ENCODE measurements at regions not wholly inside any gene's neighbourhood (a gene's known extent, or its start where the extent isn't known, plus 50 kb on each side); places are given as distances from the start of the nearest gene placed in this dataset.
"Not testable (repeated sequence)": the region's sequence is repeated elsewhere in the genome, so short reads cannot be mapped to it uniquely, and the experiment has no call there.

GRCh38 chr1:197994907-197995407 lies 77.8 kb downstream of the LHX9 start:
- CTCF ChIA-PET: no interaction called here
- ATAC-seq (no peak), DNase-seq (ENCODE audit: low read depth, low spot score) (no peak)
- no peak overlapping the region for H3K9ac ChIP-seq (ENCODE audit: low read length)
- BruUV-seq (replicated peaks): no TSS peak
- RAD21 ChIA-PET (ENCODE audit: low non-redundant PET in 1 of 2, low total read pairs in 2 of 2, uncharacterized antibody in 2 of 2, unreplicated experiment in 2 of 2): no interaction called here
- no peak overlapping the region for H3K4me2 ChIP-seq (ENCODE audit: low read length)
- H3K9me2 ChIP-seq (ENCODE audit: insufficient read depth): no peaks in the 10 kb centered on the region
- TF ChIP-seq EGR1 (IDR thresholded peaks at IDR 0.05; ENCODE audit: low read depth) (no peak), SIN3A (IDR thresholded peaks at IDR 0.05; ENCODE audit: low read depth) (no peak), RAD21 (IDR thresholded peaks at IDR 0.05; ENCODE audit: low read depth) (no peak), FOSL1 (IDR thresholded peaks at IDR 0.05; ENCODE audit: low read depth) (no peak), ELF1 (IDR thresholded peaks at IDR 0.05; ENCODE audit: borderline replicate concordance, low read depth) (no peak)
- H3K36me3 ChIP-seq (ENCODE audit: control insufficient read depth in 1 of 2, insufficient read depth in 2 of 2, low read length in 2 of 2): no peaks in the 10 kb centered on the region
- H3K27ac ChIP-seq (ENCODE audit: low read depth, low read length): no peak overlapping the region
- no peaks in the 10 kb centered on the region for H4K20me1 ChIP-seq (ENCODE audit: insufficient read depth)
- no peak overlapping the region for H3K4me3 ChIP-seq (replicated peaks in 1 of 2; ENCODE audit: low read depth in 1 of 2, low read length in 2 of 2)
- no peaks in the 10 kb centered on the region for H3K4me1 ChIP-seq (ENCODE audit: control insufficient read depth in 1 of 2, insufficient read depth in 2 of 2, low read length in 2 of 2)
- no peaks in the 10 kb centered on the region for H3K9me3 ChIP-seq (ENCODE audit: control insufficient read depth in 1 of 2, insufficient read depth in 1 of 2, low read depth in 1 of 2, low read length in 2 of 2)
- no peaks in the 10 kb centered on the region for H3K79me2 ChIP-seq (ENCODE audit: insufficient read depth, low read length)
- POLR2A ChIA-PET: no interaction called here
- intact Hi-C loops (cut with micrococcal nuclease): no loop called here
- H3K27me3 ChIP-seq (ENCODE audit: insufficient read depth, low read length): no peaks in the 10 kb centered on the region
- H2AFZ ChIP-seq (ENCODE audit: low read depth, low read length, poor library complexity, severe bottlenecking): no peak overlapping the region

- ChIA-PET RAD21 (ENCODE audit: low non-redundant PET in 1 of 2, low total read pairs in 2 of 2, uncharacterized antibody in 2 of 2, unreplicated experiment in 2 of 2) (no interaction called here), POLR2A (no interaction called here), CTCF (no interaction called here)
- ATAC-seq (no peak), DNase-seq (ENCODE audit: low read depth, low spot score) (no peak)
- intact Hi-C loops (cut with micrococcal nuclease): no loop called here
- Histone ChIP-seq H3K9me3 (ENCODE audit: control insufficient read depth in 1 of 2, insufficient read depth in 1 of 2, low read depth in 1 of 2, low read length in 2 of 2) (no peaks in the 10 kb centered on the region), H3K9ac (ENCODE audit: low read length) (no peak overlapping the region), H3K36me3 (ENCODE audit: control insufficient read depth in 1 of 2, insufficient read depth in 2 of 2, low read length in 2 of 2) (no peaks in the 10 kb centered on the region), H3K27ac (ENCODE audit: low read depth, low read length) (no peak overlapping the region), H3K27me3 (ENCODE audit: insufficient read depth, low read length) (no peaks in the 10 kb centered on the region), H2AFZ (ENCODE audit: low read depth, low read length, poor library complexity, severe bottlenecking) (no peak overlapping the region), H3K4me1 (ENCODE audit: control insufficient read depth in 1 of 2, insufficient read depth in 2 of 2, low read length in 2 of 2) (no peaks in the 10 kb centered on the region), H4K20me1 (ENCODE audit: insufficient read depth) (no peaks in the 10 kb centered on the region), H3K9me2 (ENCODE audit: insufficient read depth) (no peaks in the 10 kb centered on the region), H3K4me3 (replicated peaks in 1 of 2; ENCODE audit: low read depth in 1 of 2, low read length in 2 of 2) (no peak overlapping the region), H3K79me2 (ENCODE audit: insufficient read depth, low read length) (no peaks in the 10 kb centered on the region), H3K4me2 (ENCODE audit: low read length) (no peak overlapping the region)
- TF ChIP-seq POLR2A (IDR thresholded peaks at IDR 0.05; ENCODE audit: borderline replicate concordance, extremely low read depth, insufficient read depth, insufficient read length): no peak
- TF ChIP-seq FOSL1 (IDR thresholded peaks at IDR 0.05; ENCODE audit: low read depth): no peak
- TF ChIP-seq JUND (IDR thresholded peaks at IDR 0.05): no peak
- TF ChIP-seq ZFX (IDR thresholded peaks at IDR 0.05): no peak
- TF ChIP-seq SRF (IDR thresholded peaks at IDR 0.05; ENCODE audit: low read depth): no peak
- TF ChIP-seq EGR1 (IDR thresholded peaks at IDR 0.05; ENCODE audit: low read depth): no peak
- TF ChIP-seq CBX3 (IDR thresholded peaks at IDR 0.05; ENCODE audit: low read depth): no peak
- no peak for TF ChIP-seq TCF7L2 (IDR thresholded peaks at IDR 0.05; ENCODE audit: borderline replicate concordance, extremely low read depth, insufficient read depth, insufficient read length)
- TF ChIP-seq, protein P1, sequence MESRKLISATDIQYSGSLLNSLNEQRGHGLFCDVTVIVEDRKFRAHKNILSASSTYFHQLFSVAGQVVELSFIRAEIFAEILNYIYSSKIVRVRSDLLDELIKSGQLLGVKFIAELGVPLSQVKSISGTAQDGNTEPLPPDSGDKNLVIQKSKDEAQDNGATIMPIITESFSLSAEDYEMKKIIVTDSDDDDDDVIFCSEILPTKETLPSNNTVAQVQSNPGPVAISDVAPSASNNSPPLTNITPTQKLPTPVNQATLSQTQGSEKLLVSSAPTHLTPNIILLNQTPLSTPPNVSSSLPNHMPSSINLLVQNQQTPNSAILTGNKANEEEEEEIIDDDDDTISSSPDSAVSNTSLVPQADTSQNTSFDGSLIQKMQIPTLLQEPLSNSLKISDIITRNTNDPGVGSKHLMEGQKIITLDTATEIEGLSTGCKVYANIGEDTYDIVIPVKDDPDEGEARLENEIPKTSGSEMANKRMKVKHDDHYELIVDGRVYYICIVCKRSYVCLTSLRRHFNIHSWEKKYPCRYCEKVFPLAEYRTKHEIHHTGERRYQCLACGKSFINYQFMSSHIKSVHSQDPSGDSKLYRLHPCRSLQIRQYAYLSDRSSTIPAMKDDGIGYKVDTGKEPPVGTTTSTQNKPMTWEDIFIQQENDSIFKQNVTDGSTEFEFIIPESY (IDR thresholded peaks at IDR 0.05; ENCODE audit: extremely low read depth, insufficient replicate concordance, low read length): no peak
- no TSS peak for BruUV-seq (replicated peaks)
Measured at GRCh38 chr1:197995408-197996258, 78.5 kb downstream of the LHX9 start.

DNA sequence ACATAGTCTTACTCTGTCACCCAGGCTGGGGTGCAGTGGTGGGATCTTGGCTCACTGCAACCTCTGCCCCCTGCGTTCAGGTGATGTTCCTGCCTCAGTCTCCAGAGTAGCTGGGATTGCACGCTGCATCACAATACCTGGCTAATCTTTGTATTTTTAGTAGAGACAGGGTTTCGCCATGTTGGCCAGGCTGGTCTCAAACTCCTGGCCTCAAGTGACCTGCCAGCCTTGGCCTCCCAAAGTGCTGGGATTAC lies 79.0 kb downstream of the LHX9 start:
- H3K4me2 ChIP-seq (ENCODE audit: low read length); H3K79me2 ChIP-seq (ENCODE audit: insufficient read depth, low read length); H3K27ac ChIP-seq (ENCODE audit: low read depth, low read length); POLR2A ChIA-PET; H3K4me3 ChIP-seq (replicated peaks in 1 of 2; ENCODE audit: low read depth in 1 of 2, low read length in 2 of 2); H2AFZ ChIP-seq (ENCODE audit: low read depth, low read length, poor library complexity, severe bottlenecking); H3K9ac ChIP-seq (ENCODE audit: low read length); H3K9me2 ChIP-seq (ENCODE audit: insufficient read depth); BruUV-seq (replicated peaks); ATAC-seq; H3K27me3 ChIP-seq (ENCODE audit: insufficient read depth, low read length); CTCF ChIA-PET; H4K20me1 ChIP-seq (ENCODE audit: insufficient read depth); H3K4me1 ChIP-seq (ENCODE audit: control insufficient read depth in 1 of 2, insufficient read depth in 2 of 2, low read length in 2 of 2); RAD21 ChIA-PET (ENCODE audit: low non-redundant PET in 1 of 2, low total read pairs in 2 of 2, uncharacterized antibody in 2 of 2, unreplicated experiment in 2 of 2); H3K36me3 ChIP-seq (ENCODE audit: control insufficient read depth in 1 of 2, insufficient read depth in 2 of 2, low read length in 2 of 2); H3K9me3 ChIP-seq (ENCODE audit: control insufficient read depth in 1 of 2, insufficient read depth in 1 of 2, low read depth in 1 of 2, low read length in 2 of 2); DNase-seq (ENCODE audit: low read depth, low spot score); intact Hi-C loops (cut with micrococcal nuclease): not testable (repeated sequence)
